ENCODE measurements at regions not wholly inside any gene's neighbourhood (a gene's known extent, or its start where the extent isn't known, plus 50 kb on each side); places are given as distances from the start of the nearest gene placed in this dataset.

DNA sequence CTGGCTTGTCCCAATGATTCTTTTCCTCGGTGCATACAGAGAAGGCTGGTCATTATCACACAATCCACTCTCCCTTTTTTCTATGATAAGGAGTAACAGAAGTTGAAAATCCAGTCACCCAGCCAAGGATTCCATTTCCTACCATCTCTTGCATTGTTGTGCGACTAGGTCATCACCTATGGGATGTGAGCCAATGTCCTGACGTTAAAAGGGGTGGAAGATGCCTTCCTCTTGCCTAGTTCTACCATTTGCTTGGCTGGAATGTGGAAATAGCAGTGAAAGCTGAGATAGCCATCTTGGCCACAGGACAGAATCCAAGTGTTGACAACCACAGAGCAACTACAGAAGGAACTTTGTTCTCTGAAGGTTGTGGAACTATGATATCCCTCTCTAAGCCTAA, 132.2 kb upstream of the KIT start:
- no peak overlapping the region for H3K4me3 ChIP-seq
- no peak overlapping the region for H3K27ac ChIP-seq
- H3K36me3 ChIP-seq (ENCODE audit: insufficient read depth in 1 of 2, low read depth in 1 of 2) = no peaks in the 10 kb centered on the region
- H3K4me1 ChIP-seq = no peaks in the 10 kb centered on the region
- intact Hi-C loops (cut with DNase I) = no loop called here
- WGBS, 3 donors = 34 to 46% (median 34%) methylated on average over 3 of the region's 3 CpGs
- H3K27me3 ChIP-seq (ENCODE audit: insufficient read depth in 3 of 3, low read length in 2 of 3) = no peaks in the 10 kb centered on the region
- DNase-seq (no peak), ATAC-seq (no peak)
- H3K9me3 ChIP-seq = no peaks in the 10 kb centered on the region
- TF ChIP-seq, protein P1, sequence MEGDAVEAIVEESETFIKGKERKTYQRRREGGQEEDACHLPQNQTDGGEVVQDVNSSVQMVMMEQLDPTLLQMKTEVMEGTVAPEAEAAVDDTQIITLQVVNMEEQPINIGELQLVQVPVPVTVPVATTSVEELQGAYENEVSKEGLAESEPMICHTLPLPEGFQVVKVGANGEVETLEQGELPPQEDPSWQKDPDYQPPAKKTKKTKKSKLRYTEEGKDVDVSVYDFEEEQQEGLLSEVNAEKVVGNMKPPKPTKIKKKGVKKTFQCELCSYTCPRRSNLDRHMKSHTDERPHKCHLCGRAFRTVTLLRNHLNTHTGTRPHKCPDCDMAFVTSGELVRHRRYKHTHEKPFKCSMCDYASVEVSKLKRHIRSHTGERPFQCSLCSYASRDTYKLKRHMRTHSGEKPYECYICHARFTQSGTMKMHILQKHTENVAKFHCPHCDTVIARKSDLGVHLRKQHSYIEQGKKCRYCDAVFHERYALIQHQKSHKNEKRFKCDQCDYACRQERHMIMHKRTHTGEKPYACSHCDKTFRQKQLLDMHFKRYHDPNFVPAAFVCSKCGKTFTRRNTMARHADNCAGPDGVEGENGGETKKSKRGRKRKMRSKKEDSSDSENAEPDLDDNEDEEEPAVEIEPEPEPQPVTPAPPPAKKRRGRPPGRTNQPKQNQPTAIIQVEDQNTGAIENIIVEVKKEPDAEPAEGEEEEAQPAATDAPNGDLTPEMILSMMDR (IDR thresholded peaks at IDR 0.05) = no peak

DNA sequence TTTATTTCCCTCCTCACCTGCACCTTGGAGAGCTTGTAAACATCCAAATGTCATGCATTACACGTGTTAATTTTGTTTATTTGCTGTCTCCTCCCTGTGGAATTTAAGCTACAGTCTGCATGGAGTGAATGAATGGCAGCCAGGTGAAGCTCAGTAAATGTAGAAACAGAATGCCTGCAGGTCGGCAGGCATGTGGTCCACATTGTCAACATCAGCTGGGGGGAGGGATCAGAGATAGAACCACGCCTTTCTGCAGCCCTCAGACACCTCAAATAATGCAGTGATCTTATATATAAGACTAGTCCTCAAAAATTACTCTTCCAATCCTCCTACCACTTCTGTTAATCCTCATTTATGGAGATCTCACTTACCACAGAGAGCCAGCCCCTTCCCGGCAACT, 131.2 kb upstream of the KIT start:
- intact Hi-C loops (cut with DNase I) = no loop called here
- H3K27me3 ChIP-seq (ENCODE audit: insufficient read depth in 3 of 3, low read length in 2 of 3) = no peaks in the 10 kb centered on the region
- no peaks in the 10 kb centered on the region for H3K9me3 ChIP-seq
- H3K36me3 ChIP-seq (ENCODE audit: insufficient read depth in 1 of 2, low read depth in 1 of 2) = no peaks in the 10 kb centered on the region
- H3K27ac ChIP-seq = no peak overlapping the region
- H3K4me1 ChIP-seq = no peaks in the 10 kb centered on the region
- DNase-seq (no peak), ATAC-seq (no peak)
- TF ChIP-seq, protein P1 (IDR thresholded peaks at IDR 0.05) = no peak
- WGBS, 3 donors = 57 to 70% (median 67%) methylated on average over 4 of the region's 4 CpGs
- H3K4me3 ChIP-seq = no peak overlapping the region

DNA sequence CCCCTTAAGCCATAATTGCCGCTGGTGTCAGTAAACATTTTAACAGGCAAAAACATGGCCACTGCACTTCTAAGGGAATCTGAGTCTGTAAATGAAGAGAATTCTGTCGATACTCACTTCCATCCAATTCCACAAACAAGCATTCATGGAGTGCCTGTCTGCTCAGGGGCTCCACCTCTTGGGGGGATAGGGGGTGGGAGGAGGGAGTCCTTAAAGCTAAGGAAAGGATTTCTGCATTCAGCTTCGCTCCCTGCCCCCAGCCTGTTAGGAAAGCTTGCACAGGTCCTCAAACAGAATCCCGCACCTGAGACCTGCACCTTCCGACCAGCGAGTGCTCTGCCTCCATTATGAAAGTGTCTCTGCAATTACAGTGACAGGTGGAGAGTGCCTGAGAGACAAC, 130.2 kb upstream of the KIT start:
- ATAC-seq = no peak
- no peak overlapping the region for H3K27ac ChIP-seq
- TF ChIP-seq, protein P1 (IDR thresholded peaks at IDR 0.05) = no peak
- DNase-seq = no peak
- no peaks in the 10 kb centered on the region for H3K27me3 ChIP-seq (ENCODE audit: insufficient read depth in 3 of 3, low read length in 2 of 3)
- intact Hi-C loops (cut with DNase I) = no loop called here
- 66 to 86% (median 79%) methylated on average over 6 of the region's 6 CpGs for WGBS, 3 donors
- H3K4me3 ChIP-seq = no peak overlapping the region
- H3K9me3 ChIP-seq = no peaks in the 10 kb centered on the region
- no peaks in the 10 kb centered on the region for H3K4me1 ChIP-seq
- H3K36me3 ChIP-seq (ENCODE audit: insufficient read depth in 1 of 2, low read depth in 1 of 2) = no peaks in the 10 kb centered on the region

DNA sequence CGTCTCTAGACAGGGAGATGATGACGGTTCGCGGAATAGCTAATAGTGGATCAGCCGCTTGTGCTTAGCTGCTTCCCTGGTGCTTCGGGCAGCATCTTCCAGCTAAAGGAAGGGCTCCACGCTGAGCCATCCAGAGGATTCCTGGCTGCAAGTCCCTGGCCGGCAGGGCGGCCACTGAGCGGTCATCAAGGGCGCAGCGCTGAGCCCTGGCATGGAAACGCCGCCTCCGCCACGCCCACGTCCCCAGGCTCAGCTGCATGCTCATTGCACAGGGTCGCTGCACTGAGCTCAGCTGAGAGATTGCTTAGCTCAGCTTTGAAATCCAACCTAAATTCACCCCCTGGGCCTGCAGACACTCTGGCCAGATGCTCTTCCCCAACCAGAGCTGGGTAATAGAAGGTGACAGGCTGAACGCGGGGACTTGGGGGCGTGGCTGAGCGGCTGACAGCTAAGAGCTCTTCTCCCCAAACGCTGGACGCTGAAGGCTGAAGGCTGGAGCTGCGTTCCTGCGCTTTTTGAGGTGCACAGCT, 118.2 kb upstream of the KIT start:
- intact Hi-C loops (cut with DNase I) = no loop called here
- WGBS, 3 donors = 2 to 5% (median 3%) methylated on average over 23 to 26 of the region's 26 CpGs
- peak; percentile 65 to 70 for DNase-seq

More for the DNA sequence above, 118.2 kb upstream of the KIT start:
- TF ChIP-seq, protein P1 (IDR thresholded peaks at IDR 0.05) = no peak
- H3K27me3 ChIP-seq (ENCODE audit: insufficient read depth in 3 of 3, low read length in 2 of 3) = no peaks in the 10 kb centered on the region
- H3K4me1 ChIP-seq = no peaks in the 10 kb centered on the region
- H3K36me3 ChIP-seq (ENCODE audit: insufficient read depth in 1 of 2, low read depth in 1 of 2) = no peaks in the 10 kb centered on the region
- no peak overlapping the region for H3K27ac ChIP-seq
- H3K9me3 ChIP-seq = no peaks in the 10 kb centered on the region
- peak overlapping the region; percentile 52 for H3K4me3 ChIP-seq
- peak; percentile 59 to 76 (median 74) for ATAC-seq

Measured in psoas muscle (tissue), 7 donors.